B cell (primary cell): ENCODE measurements at regions not wholly inside any gene's neighbourhood (a gene's known extent, or its start where the extent isn't known, plus 50 kb on each side); places are given as distances from the start of the nearest gene placed in this dataset.

Source experiments
- ATAC-seq: fragments of 200-7000 bp; cut with Tn5 transposase; one replicate; pipeline ENCODE4 v1.10.0; 2021; ENCODE audit warnings: low read depth, mild to moderate bottlenecking, moderate number of reproducible peaks, moderate library complexity
- CTCF ChIA-PET: fragments of 350-600 bp; sonication (Branson Sonifier 250); formaldehyde crosslinking; loops from one replicate; lab custom pipeline; 2021; ENCODE audit warnings: antibody characterized with exemption, inconsistent platforms; lab: Charles Lee
- POLR2A ChIA-PET: fragments of 350-600 bp; sonication (Branson Sonifier 250); formaldehyde crosslinking; loops from one replicate; lab custom pipeline; 2021; ENCODE audit warnings: antibody characterized with exemption; lab: Charles Lee
- DNase-seq: peaks from one replicate; pipeline ENCODE4 v3.0.0; 2013
- H2AFZ ChIP-seq: 2 replicates; pipeline ENCODE4 v1.6.1; 2012; ENCODE audit warnings: mild to moderate bottlenecking, low read depth, low read length; ENCODE audit not compliant: insufficient read depth, poor library complexity, severe bottlenecking
- H3K27ac ChIP-seq, 2 donors: 1 replicate in 1 of 2; 2 replicates in 1 of 2; pipeline ENCODE4 v1.5.1; 2012 to 2013; ENCODE audit warnings: low read length in 2 of 2, mild to moderate bottlenecking in 2 of 2, moderate library complexity in 1 of 2
- H3K27me3 ChIP-seq, 4 experiments: fragments of 200-600 bp in 1 of 4; sonication (generic) in 1 of 4; replicated peaks in 1 of 4; 1 replicate in 2 of 4; 2 replicates in 2 of 4; pipeline versions ENCODE4 v1.6.1 to v1.7.0; 2013 to 2016; ENCODE audit warnings: low read length in 3 of 4, mild to moderate bottlenecking in 2 of 4, mixed read lengths in 1 of 4, moderate library complexity in 1 of 4; ENCODE audit not compliant: insufficient read depth in 4 of 4, control insufficient read depth in 3 of 4; ENCODE audit errors: control extremely low read depth in 1 of 4
- H3K36me3 ChIP-seq, 2 experiments: replicated peaks in 1 of 2; 1 replicate in 1 of 2; 2 replicates in 1 of 2; pipeline versions ENCODE4 v1.6.1 to v1.7.1; 2013; ENCODE audit warnings: low read length in 1 of 2; ENCODE audit not compliant: insufficient read depth in 2 of 2, control insufficient read depth in 1 of 2; ENCODE audit errors: control extremely low read depth in 1 of 2, extremely low read depth in 1 of 2
- H3K4me1 ChIP-seq, 2 donors: fragments of 200-600 bp in 1 of 2; sonication (generic) in 1 of 2; 1 replicate in 1 of 2; 2 replicates in 1 of 2; pipeline versions ENCODE4 v1.5.1 to v1.6.1; 2013 to 2017; ENCODE audit warnings: low read length in 2 of 2; ENCODE audit not compliant: control insufficient read depth in 2 of 2, insufficient read depth in 2 of 2
- H3K4me2 ChIP-seq: replicated peaks from 2 replicates; pipeline ENCODE3; 2012; ENCODE audit warnings: mild to moderate bottlenecking, low read depth, low read length; ENCODE audit not compliant: poor library complexity, severe bottlenecking
- H3K4me3 ChIP-seq, 5 experiments: fragments of 200-600 bp in 1 of 5; sonication (generic) in 1 of 5; 1 replicate in 3 of 5; 2 replicates in 2 of 5; pipeline versions ENCODE4 v1.5.1 to v1.7.0; 2011 to 2016; ENCODE audit warnings: low read length in 4 of 5, mild to moderate bottlenecking in 4 of 5, low read depth in 2 of 5, control low read depth in 1 of 5, moderate library complexity in 1 of 5; ENCODE audit not compliant: insufficient read depth in 1 of 5; ENCODE audit errors: control extremely low read depth in 1 of 5, extremely low read depth in 1 of 5
- H3K79me2 ChIP-seq: fragments of 200-600 bp; sonication (generic); one replicate; pipeline ENCODE4 v1.6.0; 2016; ENCODE audit warnings: low read length; ENCODE audit not compliant: control insufficient read depth, insufficient read depth
- H3K9ac ChIP-seq: fragments of 200-600 bp; sonication (generic); 2 replicates; pipeline ENCODE4 v1.6.1; 2017; ENCODE audit warnings: mild to moderate bottlenecking, low read length, moderate library complexity
- H3K9me3 ChIP-seq, 3 donors: one replicate each; pipeline versions ENCODE4 v1.6.1 to v1.7.1; 2013; ENCODE audit warnings: low read length in 2 of 3; ENCODE audit not compliant: control insufficient read depth in 2 of 3, insufficient read depth in 1 of 3; ENCODE audit errors: control extremely low read depth in 1 of 3
- H4K20me1 ChIP-seq: 2 replicates; pipeline ENCODE4 v1.6.0; 2012; ENCODE audit warnings: mild to moderate bottlenecking, low read length; ENCODE audit not compliant: insufficient read depth, control insufficient read depth, poor library complexity, severe bottlenecking
- H3K27ac Mint-ChIP-seq: one replicate; pipeline ENCODE4 v1.8.0; 2021; ENCODE audit warnings: mixed read lengths
- H3K27me3 Mint-ChIP-seq: one replicate; pipeline ENCODE4 v1.8.0; 2021; ENCODE audit warnings: mixed read lengths
- H3K4me1 Mint-ChIP-seq: one replicate; pipeline ENCODE4 v1.8.0; 2021; ENCODE audit warnings: mixed read lengths
- H3K4me3 Mint-ChIP-seq: one replicate; pipeline ENCODE4 v1.8.0; 2021; ENCODE audit warnings: mixed read lengths
- H3K9me3 Mint-ChIP-seq: one replicate; pipeline ENCODE4 v1.8.0; 2022; ENCODE audit warnings: mixed read lengths; ENCODE audit not compliant: insufficient read depth
- CTCF ChIP-seq: fragments of 200-600 bp; IDR thresholded peaks from one replicate; pipeline ENCODE4 v1.8.0; 2022; ENCODE audit warnings: antibody characterized with exemption, mild to moderate bottlenecking
- EZH2 ChIP-seq: IDR thresholded peaks from 2 replicates; pipeline ENCODE4 v1.6.1; 2012; ENCODE audit warnings: borderline replicate concordance, low read depth, mild to moderate bottlenecking, moderate library complexity, low read length; ENCODE audit not compliant: insufficient read depth, poor library complexity, severe bottlenecking
- WGBS: methylation state at CpG from one replicate; pipeline ENCODE4 v1.1.5; 2013; ENCODE audit warnings: missing lambda C conversion rate; ENCODE audit not compliant: insufficient coverage; 5-methylcytosine and 5-hydroxymethylcytosine counted together
- intact Hi-C: fragments of 100-400 bp; cut with micrococcal nuclease; formaldehyde crosslinking; loops from one replicate; pipeline ENCODE4 v1.10.0; 2022

GRCh38 chr1:98384461-98385141, 276.9 kb upstream of the SNX7 start:
- Mint-ChIP-seq H3K9me3 (no peaks in the 10 kb centered on the region), H3K27ac (no peak overlapping the region), H3K4me3 (no peak overlapping the region), H3K27me3 (no peaks in the 10 kb centered on the region), H3K4me1 (peaks cover 9% of the 10 kb centered on the region)
- no peaks in the 10 kb centered on the region for H3K36me3 ChIP-seq
- intact Hi-C loops: no loop called here
- H3K4me1 ChIP-seq: peaks cover 0 to 3% of the 10 kb centered on the region in 2 donors
- H3K9me3 ChIP-seq: no peaks in the 10 kb centered on the region
- H3K9ac ChIP-seq: no peak overlapping the region
- H3K79me2 ChIP-seq: no peaks in the 10 kb centered on the region
- H4K20me1 ChIP-seq: no peaks in the 10 kb centered on the region
- H3K27me3 ChIP-seq: no peaks in the 10 kb centered on the region
- ATAC-seq (no peak), DNase-seq (no peak)
- CTCF ChIA-PET: no interaction called here
- WGBS: 88% methylated on average over 3 of the region's 6 CpGs
- POLR2A ChIA-PET: no interaction called here
- H3K4me3 ChIP-seq: no peak overlapping the region
- no peak for TF ChIP-seq CTCF
- no peak for TF ChIP-seq EZH2
- H3K4me2 ChIP-seq: no peak overlapping the region
- H2AFZ ChIP-seq: no peak overlapping the region
- no peak overlapping the region for H3K27ac ChIP-seq

GRCh38 chr1:98382986-98383740, 278.4 kb upstream of the SNX7 start:
- H3K4me3 ChIP-seq: no peak overlapping the region
- intact Hi-C loops: no loop called here
- Mint-ChIP-seq H3K27me3 (no peaks in the 10 kb centered on the region), H3K4me1 (peaks cover 4% of the 10 kb centered on the region), H3K9me3 (no peaks in the 10 kb centered on the region), H3K4me3 (no peak overlapping the region), H3K27ac (no peak overlapping the region)
- H3K9me3 ChIP-seq: no peaks in the 10 kb centered on the region
- H3K4me2 ChIP-seq: no peak overlapping the region
- no peaks in the 10 kb centered on the region for H3K27me3 ChIP-seq
- peaks cover 0 to 3% of the 10 kb centered on the region in 2 donors for H3K4me1 ChIP-seq
- ChIA-PET POLR2A (no interaction called here), CTCF (no interaction called here)
- TF ChIP-seq CTCF (no peak), EZH2 (no peak)
- H3K9ac ChIP-seq: no peak overlapping the region
- H3K36me3 ChIP-seq: no peaks in the 10 kb centered on the region
- H3K79me2 ChIP-seq: no peaks in the 10 kb centered on the region
- H2AFZ ChIP-seq: no peak overlapping the region
- DNase-seq (no peak), ATAC-seq (no peak)
- 70% methylated on average over 5 of the region's 5 CpGs for WGBS
- no peaks in the 10 kb centered on the region for H4K20me1 ChIP-seq
- H3K27ac ChIP-seq: no peak overlapping the region
